GM21515 (cell line): ENCODE measurements at regions not wholly inside any gene's neighbourhood (a gene's known extent, or its start where the extent isn't known, plus 50 kb on each side); places are given as distances from the start of the nearest gene placed in this dataset.
"Not testable (repeated sequence)": the region's sequence is repeated elsewhere in the genome, so short reads cannot be mapped to it uniquely, and the experiment has no call there.

Experiments used
- ATAC-seq: cut with Tn5 transposase; IDR thresholded peaks from one replicate; pipeline ENCODE4 v1.9.1; 2021; ENCODE audit not compliant: unreplicated experiment

DNA sequence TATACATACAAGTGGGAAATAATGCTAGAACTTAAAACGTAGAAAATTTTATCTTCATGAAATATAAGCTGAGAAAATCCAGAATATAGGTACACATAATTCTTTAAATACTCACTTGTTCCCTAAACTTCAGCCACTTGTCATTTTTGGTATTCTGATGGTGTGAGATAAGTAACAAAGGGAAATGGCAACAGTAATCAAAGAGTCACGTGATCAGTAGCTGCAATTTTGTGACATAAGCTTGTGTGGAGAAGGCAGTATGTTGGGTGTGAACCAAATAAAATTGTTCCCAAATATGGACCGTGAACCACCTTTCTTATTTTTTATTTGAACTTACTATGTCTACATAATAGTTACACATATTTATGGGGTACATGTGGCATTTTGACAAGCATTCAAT lies 650.3 kb upstream of the ADARB2 start:
- no peak for ATAC-seq

DNA sequence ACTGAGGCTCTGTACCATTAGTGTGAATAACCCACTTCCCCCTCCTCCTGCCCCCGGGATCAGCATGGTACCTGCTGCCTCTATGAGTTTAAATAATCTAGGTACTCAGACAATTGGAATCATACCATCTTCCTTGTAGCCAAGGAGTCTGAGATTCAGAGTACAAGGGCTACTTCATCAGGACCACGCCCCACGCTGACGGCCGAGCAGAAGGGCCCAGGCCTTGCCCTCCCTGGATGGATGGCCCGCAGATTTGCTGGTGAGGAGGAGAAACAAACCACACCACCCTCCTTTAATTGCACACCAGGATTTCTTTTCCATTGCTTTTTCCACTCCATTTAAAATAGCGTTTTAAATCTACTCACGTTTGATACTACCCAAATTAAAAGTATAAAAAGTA lies 649.9 kb upstream of the ADARB2 start:
- ATAC-seq: no peak

DNA sequence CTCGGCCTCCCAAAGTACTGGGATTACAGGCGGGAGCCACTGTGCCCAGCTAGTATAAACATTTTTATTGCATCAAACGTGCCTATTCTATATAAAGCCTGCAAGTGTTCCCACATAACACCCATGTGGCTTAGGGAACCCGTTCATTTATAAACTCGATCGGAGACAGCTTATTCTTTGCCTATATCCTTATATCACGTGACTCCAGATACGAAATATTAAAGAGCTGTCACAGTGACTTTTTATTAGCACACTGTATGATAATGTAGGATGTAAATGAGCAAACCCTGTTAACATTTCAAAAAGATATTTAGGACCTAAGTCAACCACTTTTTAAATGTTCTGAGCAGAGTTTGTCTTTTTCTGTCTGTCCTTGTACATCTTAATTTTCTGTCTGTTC lies 642.9 kb upstream of the ADARB2 start:
- no peak for ATAC-seq

DNA sequence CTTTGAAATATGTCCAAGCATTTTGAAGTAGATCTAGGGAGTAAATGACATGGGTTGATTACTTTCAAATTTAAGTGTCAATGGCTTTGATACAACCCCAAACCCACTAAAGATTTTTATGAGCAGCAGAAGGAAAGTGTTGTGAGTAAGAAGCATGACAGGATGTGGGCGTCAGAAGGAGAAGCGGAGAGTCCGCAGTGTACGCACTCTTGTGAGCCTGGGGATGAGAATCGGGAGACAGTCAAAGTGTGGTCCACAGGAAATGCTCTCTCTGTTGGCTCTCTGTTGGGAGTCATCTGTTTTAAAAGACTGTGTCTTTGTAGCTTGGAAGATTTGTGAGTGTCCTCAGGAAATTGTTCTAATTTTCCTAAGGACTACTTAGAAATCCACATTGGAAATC lies 629.8 kb upstream of the ADARB2 start:
- ATAC-seq: no peak

DNA sequence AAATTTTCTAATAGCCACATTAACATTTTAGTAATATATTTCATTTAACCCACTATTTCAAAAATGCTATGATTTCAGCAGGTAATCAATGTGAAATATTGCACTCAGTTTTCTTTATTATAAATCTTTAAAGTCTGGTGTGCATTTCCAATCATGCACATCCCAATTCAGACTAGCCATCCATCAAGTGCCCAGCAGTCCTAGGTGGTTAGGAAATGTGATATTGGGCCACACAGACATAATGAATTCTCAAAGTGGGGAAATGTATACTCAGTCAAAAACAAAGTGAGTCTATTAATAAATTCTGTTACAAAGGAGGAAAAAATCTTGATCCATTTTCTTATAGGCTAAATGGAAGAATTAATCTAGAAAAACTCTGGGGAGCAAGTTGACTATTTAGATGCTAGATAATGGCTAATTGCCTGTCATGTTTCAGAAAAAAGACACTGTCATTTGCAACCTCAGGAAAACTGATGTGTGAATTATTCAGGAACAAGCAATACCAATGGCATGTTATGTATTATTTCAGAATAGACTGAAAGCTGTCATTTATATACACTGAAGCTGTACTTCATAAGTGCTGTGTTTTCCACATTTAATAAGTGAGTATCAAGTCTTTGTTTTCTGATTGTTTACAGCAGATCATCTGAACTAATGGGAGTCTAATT lies 629.1 kb upstream of the ADARB2 start:
- ATAC-seq: no peak

DNA sequence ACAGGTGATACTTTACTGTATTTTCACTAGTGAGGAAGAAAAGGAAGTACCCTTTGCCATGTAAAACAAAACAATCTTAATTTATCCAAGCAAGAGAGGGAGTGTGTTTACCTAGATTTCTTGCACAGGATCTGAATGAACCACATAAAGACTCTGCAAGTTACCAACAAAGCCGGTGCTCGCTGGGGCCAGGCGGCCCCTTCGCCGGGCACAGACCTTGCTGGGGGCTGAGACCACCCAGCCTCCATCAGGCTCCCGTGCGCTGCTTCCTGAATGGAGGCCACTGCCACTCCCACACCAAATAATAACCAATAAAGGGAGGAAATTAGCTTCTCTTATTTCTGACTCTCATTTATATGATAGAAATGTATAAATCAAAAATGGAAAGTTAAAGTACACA lies 625.0 kb upstream of the ADARB2 start:
- no peak for ATAC-seq

DNA sequence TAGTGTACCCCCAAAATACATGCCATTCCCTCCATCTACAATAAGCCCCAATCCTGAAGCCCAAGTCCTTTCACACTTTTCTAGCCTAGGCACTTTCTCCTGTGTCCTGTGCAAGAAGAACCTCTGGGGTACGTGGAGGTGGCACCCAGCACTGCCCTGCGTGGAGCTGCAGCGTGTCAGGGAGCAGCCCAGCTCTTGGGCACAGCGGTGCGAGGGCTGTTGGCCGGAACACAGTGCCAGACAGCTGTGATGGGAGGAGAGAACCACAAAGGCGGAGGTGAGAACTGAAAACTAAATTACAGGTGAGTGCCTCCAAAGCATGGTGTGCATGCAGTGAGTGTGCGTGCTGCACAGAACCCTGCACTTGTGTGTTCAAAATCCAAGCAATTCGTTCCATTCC lies 621.3 kb upstream of the ADARB2 start:
- no peak for ATAC-seq

DNA sequence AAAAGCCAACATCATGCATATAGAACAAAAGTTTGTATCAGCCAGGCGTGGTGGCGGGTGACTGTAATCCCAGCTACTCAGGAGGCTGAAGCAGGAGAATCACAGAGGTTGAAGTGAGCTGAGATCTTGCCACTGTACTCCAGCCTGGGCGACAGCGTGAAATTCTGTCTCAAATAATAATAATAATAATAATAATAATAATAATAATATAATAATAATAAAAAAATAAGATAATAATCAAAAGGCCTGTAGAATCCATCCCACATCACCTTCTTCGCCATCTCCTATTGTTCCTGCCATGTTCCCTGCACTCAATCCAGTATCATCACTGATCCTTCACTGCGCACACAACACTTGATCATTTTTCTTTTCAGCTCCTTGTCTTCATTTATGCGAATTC lies 619.3 kb upstream of the ADARB2 start:
- no peak for ATAC-seq

DNA sequence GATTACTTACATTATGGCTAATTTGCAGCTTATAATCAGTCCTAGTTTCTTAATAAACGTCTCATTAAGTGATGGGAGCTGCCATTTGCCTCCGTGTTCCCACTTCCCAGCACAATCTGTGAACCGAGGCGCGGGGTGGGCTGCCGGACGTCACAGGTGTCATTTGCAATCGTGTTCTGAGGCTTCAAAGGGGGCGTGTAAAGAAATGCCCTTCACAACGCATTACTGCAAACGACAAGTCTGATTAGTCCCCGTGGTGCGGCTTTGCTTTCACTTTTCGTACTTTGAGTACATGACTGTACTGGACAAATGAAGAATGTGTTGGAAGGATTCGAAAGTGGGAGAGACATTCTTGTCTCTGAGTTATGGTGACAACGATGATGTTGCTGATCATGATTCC lies 614.2 kb upstream of the ADARB2 start:
- no peak for ATAC-seq

DNA sequence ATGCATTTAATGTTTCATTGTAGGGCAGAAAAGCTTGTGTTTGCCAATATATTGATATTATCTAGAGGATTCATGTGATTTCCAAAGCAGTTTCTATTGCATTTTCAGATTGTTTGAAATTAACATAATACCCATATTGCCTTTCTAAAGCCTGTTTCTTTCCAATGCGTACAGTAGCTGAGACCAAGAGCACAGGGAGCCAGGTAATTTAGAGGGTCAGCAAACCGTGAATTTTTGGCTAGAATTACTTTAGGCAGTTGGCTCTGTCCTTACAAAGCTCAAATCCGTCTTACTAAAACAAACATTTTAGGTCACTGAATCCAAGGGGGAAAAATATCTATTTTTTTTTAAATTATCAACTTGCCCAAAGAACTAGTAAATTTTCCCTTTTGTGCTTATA lies 604.9 kb upstream of the ADARB2 start:
- no peak for ATAC-seq

DNA sequence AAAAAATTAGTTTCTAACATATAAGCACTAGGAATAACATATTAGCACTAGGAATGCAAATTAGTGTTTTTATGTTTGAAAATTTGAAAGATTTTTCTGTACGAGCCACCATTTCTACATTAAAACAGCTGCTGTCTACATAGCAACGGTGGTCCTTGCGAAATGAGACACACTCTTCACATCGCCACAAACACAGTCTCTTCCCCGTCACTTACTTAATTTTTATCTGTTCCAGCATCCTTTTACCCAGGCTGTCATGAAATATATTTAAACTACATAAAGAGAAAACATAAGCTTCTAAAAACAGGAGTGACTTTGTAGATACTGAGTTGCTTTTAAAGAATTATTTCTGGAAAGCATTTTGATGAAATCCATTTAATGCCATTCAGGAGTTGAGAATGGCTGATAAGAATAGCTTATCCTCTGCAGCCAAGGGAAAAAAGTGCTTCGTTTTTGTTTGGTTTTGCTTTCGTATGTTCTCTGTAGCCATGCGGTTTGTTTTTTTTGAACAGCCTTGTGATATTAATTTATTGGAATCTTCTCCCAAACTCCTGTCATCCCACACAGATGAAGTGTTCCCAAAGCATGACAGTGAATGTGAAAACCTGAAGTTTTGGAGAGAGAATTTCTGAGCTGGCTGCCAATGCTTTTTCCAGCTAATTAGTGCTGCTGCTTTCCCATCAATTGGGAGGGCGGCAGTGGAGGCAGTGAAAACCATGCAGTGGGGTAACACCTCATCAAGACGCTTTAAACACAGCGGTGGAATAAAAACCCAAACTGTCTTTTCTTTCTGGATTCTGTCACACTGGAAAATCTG lies 603.7 kb upstream of the ADARB2 start:
- ATAC-seq: no peak

DNA sequence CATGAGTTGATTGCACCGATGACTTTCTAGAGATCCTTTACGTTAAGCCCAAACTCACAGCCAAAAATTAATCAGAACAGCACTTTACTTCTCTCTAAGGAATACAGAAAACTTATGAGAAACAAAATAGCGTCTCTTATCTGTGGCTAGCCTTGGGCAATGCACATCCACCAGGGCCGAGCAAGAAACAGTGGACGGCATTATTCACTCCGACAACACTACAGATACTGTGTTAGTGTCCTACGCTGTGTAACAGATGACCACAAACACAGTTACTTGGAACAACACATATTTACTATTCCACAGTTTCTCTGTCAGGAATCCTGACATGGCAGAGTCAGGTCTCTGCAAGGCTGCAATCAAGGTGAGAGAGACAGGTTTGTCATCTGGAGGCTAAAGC lies 598.3 kb upstream of the ADARB2 start:
- no peak for ATAC-seq

DNA sequence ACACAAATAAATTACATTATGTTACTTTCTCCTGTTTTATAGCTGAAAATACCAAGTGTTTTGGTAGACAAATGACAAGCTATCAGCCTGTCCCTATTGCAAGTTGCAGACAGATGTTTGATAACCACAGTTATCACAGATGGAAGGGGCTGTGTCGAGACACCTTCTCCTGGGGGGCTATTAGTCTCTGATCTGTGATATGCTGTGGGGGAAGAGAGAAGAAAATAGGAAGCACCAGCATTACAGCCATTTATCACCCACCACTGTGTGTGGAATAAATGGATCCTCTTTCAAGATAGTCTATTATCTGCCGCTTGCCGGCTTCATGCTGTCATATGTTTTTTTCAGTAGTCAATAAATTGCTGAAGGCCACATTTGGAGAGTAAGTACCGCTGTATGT lies 597.2 kb upstream of the ADARB2 start:
- ATAC-seq: no peak

DNA sequence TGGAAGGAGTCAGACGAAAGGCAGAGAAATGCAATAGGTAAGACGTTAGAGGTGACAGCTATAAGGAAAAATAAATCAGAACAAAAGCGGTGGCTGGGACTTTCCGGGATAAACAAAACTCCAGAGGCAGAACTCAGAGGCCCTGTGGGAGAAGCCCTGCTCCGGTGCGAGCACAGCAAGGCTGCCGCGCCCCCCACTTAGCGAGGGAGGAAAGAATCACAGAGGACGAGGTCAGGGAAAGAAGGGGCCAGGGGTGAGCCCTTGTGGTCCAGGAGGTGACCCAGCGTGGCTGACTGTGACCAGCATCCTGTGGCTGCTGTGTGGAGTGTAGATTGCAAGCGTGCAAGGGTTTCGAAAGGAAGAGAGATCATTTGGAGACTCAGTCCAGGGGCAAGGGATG lies 591.8 kb upstream of the ADARB2 start:
- ATAC-seq: no peak

DNA sequence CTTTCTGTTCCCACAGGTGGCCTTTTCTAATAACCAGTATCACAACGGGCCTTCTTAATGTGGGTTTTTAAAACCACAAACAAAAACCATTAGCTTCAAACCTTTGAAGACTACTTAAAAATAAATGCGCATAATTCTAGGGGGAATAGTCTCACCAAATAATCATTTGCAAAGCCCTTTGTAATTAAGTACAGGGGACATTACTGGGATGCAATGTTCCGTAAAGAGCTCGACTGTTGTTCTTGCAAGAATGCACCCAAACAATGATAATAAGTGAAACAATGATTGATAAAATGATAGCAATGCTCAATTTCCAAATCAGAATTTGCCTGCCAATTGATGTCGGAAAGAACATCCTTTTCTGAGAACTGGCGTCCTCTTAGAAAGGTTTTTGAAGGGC lies 589.1 kb upstream of the ADARB2 start:
- no peak for ATAC-seq

DNA sequence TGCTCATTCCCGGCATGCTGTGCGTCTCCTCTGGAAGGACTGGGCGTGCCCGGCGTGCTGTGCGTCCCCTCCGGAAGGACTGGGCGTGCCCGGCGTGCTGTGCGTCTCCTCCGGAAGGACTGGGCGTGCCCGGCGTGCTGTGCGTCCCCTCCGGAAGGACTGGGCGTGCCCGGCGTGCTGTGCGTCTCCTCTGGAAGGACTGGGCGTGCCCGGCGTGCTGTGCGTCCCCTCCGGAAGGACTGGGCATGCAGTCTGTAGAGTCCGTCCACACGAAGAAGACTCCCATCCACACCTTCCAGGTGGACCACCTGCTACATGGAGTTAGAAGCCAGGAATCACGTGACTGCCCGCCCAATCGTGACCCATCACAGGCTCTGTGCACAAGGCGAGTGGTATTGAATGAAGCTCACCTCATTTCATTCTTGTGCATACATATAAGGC lies 577.7 kb upstream of the ADARB2 start:
- ATAC-seq: not testable (repeated sequence)

DNA sequence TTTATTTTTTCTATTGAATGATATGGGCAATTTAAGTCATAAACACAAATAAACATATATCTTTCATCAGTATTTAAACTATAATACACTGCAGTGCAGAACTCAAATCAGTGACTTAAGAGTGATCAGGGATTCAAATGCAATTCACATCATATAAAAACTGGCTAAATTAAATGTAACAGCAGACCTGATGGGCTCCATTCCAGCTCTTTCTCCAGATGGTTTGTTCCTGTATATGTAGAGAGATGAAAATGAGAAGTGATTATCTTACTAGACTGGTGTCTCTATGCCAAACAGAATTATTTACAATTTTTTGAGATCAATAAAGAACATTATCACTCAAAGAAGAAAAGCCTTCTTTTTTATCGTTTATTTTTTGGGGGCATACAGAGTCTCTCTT lies 568.8 kb upstream of the ADARB2 start:
- no peak for ATAC-seq

DNA sequence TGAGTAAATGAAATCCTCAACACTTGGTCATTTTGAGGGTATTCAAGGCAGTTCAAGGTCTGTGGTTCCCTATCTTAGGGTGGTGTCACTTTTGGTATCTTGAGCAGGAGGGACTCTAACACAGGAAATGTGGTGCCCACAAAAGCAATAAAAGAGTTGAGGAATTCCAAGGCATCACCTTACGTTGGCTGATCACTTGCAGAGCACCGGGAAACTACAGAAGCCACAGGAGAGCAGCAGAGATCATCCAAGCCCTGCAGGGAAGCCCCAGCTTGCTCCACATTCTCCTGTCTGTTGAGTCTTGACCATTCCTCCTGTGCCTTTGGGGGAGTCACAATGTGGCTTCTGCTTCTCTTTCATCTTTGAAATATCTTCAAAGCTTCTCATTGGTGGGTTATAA lies 565.8 kb upstream of the ADARB2 start:
- ATAC-seq: no peak

DNA sequence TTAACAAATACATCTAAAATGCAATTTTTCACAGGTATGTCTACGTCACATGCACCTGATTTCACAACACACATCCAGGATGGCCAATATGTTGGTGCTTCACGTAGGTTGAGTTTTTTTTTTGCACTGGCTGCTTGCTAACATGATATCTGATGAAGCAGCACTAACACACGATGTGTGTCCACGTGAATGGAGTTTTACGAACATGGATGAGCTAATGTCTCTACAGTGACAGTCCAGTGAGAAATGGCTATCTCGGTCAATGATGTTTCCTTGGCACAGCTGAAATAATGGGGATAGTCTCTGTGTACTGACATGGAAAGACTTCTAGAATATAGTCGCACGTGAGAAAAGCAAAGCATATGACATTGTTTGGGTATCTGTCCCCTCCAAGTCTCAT lies 563.9 kb upstream of the ADARB2 start:
- ATAC-seq: no peak

DNA sequence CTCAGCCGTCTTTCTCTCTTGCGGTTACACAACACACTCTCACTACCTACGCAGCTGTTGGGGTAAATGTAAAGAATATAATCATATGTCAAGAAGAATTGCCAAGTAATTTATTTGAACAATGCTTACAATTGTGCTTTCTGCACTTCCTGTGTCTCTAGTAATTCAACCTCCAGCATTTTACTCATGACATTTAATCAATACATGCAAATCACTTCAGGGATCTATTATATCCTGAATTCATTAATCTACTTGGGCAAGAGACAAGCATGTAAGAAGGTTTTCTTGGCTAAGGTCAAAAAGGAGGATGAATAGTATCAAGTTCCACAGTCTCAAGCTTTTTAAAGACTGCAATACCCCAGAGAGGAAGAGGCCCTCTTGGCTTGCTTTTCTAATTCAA lies 562.9 kb upstream of the ADARB2 start:
- ATAC-seq: no peak

DNA sequence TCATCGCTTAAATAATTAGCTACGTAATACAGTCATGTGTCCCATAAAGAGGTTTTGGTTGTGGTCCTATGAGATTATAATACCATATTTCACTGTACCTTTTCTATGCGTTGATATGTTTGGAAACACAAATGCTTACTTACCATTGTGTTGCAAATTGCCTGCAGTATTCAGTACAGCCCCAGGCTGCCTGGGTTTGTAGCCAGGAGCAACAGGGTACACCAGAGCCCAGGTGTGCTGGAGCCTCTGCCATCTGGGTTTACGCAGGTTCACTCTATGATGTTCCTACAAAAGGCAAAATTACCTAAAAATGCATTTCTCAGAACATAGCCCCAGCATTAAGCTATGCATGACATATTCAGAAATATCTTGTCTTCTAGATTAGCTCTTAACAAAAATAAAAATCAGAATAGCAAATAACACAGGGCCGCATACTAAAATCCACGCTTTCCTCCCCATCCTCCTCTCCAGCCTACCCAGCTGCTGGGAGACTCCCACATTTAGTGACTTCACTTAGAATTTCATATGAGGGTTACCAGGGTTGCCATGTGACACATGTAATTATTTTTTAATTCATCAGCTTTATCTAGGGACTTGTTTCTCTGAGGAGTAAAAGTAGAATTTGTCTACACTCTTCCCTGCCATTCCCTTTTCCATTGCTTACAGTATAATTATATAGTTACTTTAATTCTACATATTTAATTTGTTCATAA lies 559.0 kb upstream of the ADARB2 start:
- no peak for ATAC-seq

DNA sequence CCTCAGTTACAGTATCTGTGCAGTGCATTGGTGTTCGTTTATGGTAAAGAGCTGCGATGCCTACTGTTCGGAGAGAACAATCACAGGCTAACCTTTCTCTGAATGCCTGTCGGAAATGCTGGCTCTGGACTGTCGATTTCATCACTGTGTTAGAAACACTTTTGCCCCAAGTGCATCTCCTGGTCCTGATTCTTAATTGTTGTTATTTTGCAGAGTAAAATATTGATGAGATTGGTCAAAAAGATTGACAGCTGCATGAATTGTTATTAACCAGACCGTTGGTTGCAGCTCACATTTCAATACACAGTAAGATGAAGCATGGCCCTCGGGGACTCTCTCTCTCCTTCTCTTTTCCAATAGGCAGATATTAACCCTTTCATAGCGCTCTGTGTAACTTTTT lies 557.4 kb upstream of the ADARB2 start:
- no peak for ATAC-seq
